OCI-LY1 (cell line): ENCODE measurements at regions not wholly inside any gene's neighbourhood (a gene's known extent, or its start where the extent isn't known, plus 50 kb on each side); places are given as distances from the start of the nearest gene placed in this dataset.

Experiments used
- H2AFZ ChIP-seq: fragments of 200-600 bp; sonication (generic), shearing (Covaris generic); 2 replicates; pipeline ENCODE4 v1.6.0; 2014; ENCODE audit warnings: antibody characterized with exemption, mild to moderate bottlenecking, low read length
- H3F3A ChIP-seq: fragments of 200-600 bp; sonication (generic), shearing (Covaris generic); 2 replicates; pipeline ENCODE4 v1.6.0; 2014; ENCODE audit warnings: mild to moderate bottlenecking, antibody characterized with exemption, low read length, moderate library complexity; ENCODE audit not compliant: insufficient read depth
- H3K27ac ChIP-seq: fragments of 200-600 bp; sonication (generic); 2 replicates; pipeline ENCODE4 v1.5.1; 2014; ENCODE audit warnings: low read length, mixed run types, mild to moderate bottlenecking, low read depth; ENCODE audit not compliant: poor library complexity, severe bottlenecking
- H3K27me3 ChIP-seq: fragments of 200-600 bp; sonication (generic); 2 replicates; pipeline ENCODE4 v1.6.0; 2014; ENCODE audit warnings: antibody characterized with exemption, mild to moderate bottlenecking, low read length, moderate library complexity; ENCODE audit not compliant: insufficient read depth
- H3K36me3 ChIP-seq: fragments of 200-600 bp; sonication (generic); 2 replicates; pipeline ENCODE4 v1.6.1; 2014; ENCODE audit warnings: mild to moderate bottlenecking, antibody characterized with exemption, low read length, moderate library complexity, mixed read lengths; ENCODE audit not compliant: insufficient read depth
- H3K4me1 ChIP-seq: fragments of 200-600 bp; sonication (generic); 2 replicates; pipeline ENCODE4 v1.5.1; 2014; ENCODE audit warnings: mild to moderate bottlenecking, low read length, moderate library complexity; ENCODE audit not compliant: insufficient read depth, severe bottlenecking
- H3K4me2 ChIP-seq: fragments of 200-600 bp; sonication (generic), shearing (Covaris generic); 2 replicates; pipeline ENCODE4 v1.6.1; 2014; ENCODE audit warnings: low read length
- H3K4me3 ChIP-seq: fragments of 200-600 bp; sonication (generic); 2 replicates; pipeline ENCODE4 v1.5.1; 2014; ENCODE audit warnings: low read length, low read depth, mild to moderate bottlenecking, mixed read lengths; ENCODE audit not compliant: poor library complexity, severe bottlenecking
- H3K79me2 ChIP-seq: fragments of 200-600 bp; shearing (Covaris generic); 2 replicates; pipeline ENCODE4 v1.6.1; 2016; ENCODE audit warnings: mixed run types, low read length, mixed read lengths; ENCODE audit not compliant: insufficient read depth
- H3K9ac ChIP-seq: fragments of 200-600 bp; sonication (generic), shearing (Covaris generic); 2 replicates; pipeline ENCODE4 v1.6.1; 2014; ENCODE audit warnings: mild to moderate bottlenecking, low read length, mixed read lengths
- H3K9me2 ChIP-seq: fragments of 200-600 bp; sonication (generic), shearing (Covaris generic); 2 replicates; pipeline ENCODE4 v1.6.1; 2014; ENCODE audit warnings: low read depth, mild to moderate bottlenecking, low read length, mixed read lengths
- H3K9me3 ChIP-seq: fragments of 200-600 bp; shearing (Covaris generic); 2 replicates; pipeline ENCODE4 v1.6.1; 2014; ENCODE audit warnings: low read length, mixed read lengths
- H4K20me1 ChIP-seq: fragments of 200-600 bp; sonication (generic), shearing (Covaris generic); 2 replicates; pipeline ENCODE4 v1.6.0; 2016; ENCODE audit warnings: mild to moderate bottlenecking, low read length; ENCODE audit not compliant: insufficient read depth
- CTCF ChIP-seq: fragments of 200-600 bp; sonication (generic), shearing (Covaris generic); IDR thresholded peaks from 2 replicates; pipeline ENCODE4 v1.5.1; 2017; ENCODE audit warnings: mild to moderate bottlenecking, antibody characterized with exemption, low read length, moderate library complexity, mixed read lengths
- EZH2 ChIP-seq: fragments of 200-600 bp; sonication (generic), shearing (Covaris generic); IDR thresholded peaks from 2 replicates; pipeline ENCODE4 v1.8.0; 2017; ENCODE audit warnings: borderline replicate concordance, mixed run types, mild to moderate bottlenecking, antibody characterized with exemption, low read length, moderate library complexity, mixed read lengths

- H3K79me2 ChIP-seq = no peaks in the 10 kb centered on the region
- H3K27me3 ChIP-seq = no peaks in the 10 kb centered on the region
- no peaks in the 10 kb centered on the region for H4K20me1 ChIP-seq
- H2AFZ ChIP-seq = no peak overlapping the region
- no peak overlapping the region for H3K4me2 ChIP-seq
- no peaks in the 10 kb centered on the region for H3K4me1 ChIP-seq
- H3K9ac ChIP-seq = no peak overlapping the region
- H3K27ac ChIP-seq = no peak overlapping the region
- TF ChIP-seq CTCF (no peak), EZH2 (no peak)
- H3K4me3 ChIP-seq = no peak overlapping the region
- no peaks in the 10 kb centered on the region for H3F3A ChIP-seq
- no peaks in the 10 kb centered on the region for H3K9me3 ChIP-seq
- no peaks in the 10 kb centered on the region for H3K9me2 ChIP-seq
- H3K36me3 ChIP-seq = no peaks in the 10 kb centered on the region
Observed at GRCh38 chr19:32038961-32039360, 306.4 kb upstream of the ZNF507 start.

GRCh38 chr19:32039440-32039839 is 306.0 kb upstream of the ZNF507 start:
- H3K79me2 ChIP-seq = no peaks in the 10 kb centered on the region
- TF ChIP-seq EZH2 = no peak
- TF ChIP-seq CTCF = no peak
- H3K4me2 ChIP-seq = no peak overlapping the region
- H3K27me3 ChIP-seq = no peaks in the 10 kb centered on the region
- H3K4me1 ChIP-seq = no peaks in the 10 kb centered on the region
- no peak overlapping the region for H3K4me3 ChIP-seq
- no peak overlapping the region for H3K9ac ChIP-seq
- H4K20me1 ChIP-seq = no peaks in the 10 kb centered on the region
- no peaks in the 10 kb centered on the region for H3K9me2 ChIP-seq
- H3F3A ChIP-seq = no peaks in the 10 kb centered on the region
- H3K27ac ChIP-seq = no peak overlapping the region
- no peaks in the 10 kb centered on the region for H3K9me3 ChIP-seq
- no peak overlapping the region for H2AFZ ChIP-seq
- no peaks in the 10 kb centered on the region for H3K36me3 ChIP-seq

GRCh38 chr19:32040236-32040635 is 305.2 kb upstream of the ZNF507 start:
- no peaks in the 10 kb centered on the region for H3K4me1 ChIP-seq
- no peaks in the 10 kb centered on the region for H4K20me1 ChIP-seq
- H3K36me3 ChIP-seq = no peaks in the 10 kb centered on the region
- no peak overlapping the region for H2AFZ ChIP-seq
- TF ChIP-seq CTCF = no peak
- TF ChIP-seq EZH2 = no peak
- H3K4me3 ChIP-seq = no peak overlapping the region
- H3K79me2 ChIP-seq = no peaks in the 10 kb centered on the region
- H3K27ac ChIP-seq = no peak overlapping the region
- no peak overlapping the region for H3K4me2 ChIP-seq
- H3K9me3 ChIP-seq = no peaks in the 10 kb centered on the region
- no peak overlapping the region for H3K9ac ChIP-seq
- no peaks in the 10 kb centered on the region for H3K9me2 ChIP-seq
- H3F3A ChIP-seq = no peaks in the 10 kb centered on the region
- H3K27me3 ChIP-seq = no peaks in the 10 kb centered on the region
